DMS153 treated with DMSO at 0.1 percent for 48 hours (cell line): ENCODE measurements at regions not wholly inside any gene's neighbourhood (a gene's known extent, or its start where the extent isn't known, plus 50 kb on each side); places are given as distances from the start of the nearest gene placed in this dataset.
"Not testable (repeated sequence)": the region's sequence is repeated elsewhere in the genome, so short reads cannot be mapped to it uniquely, and the experiment has no call there.

Source experiments
- DNase-seq: peaks from one replicate; lab custom pipeline; 2025; ENCODE audit not compliant: unreplicated experiment; lab: John Stamatoyannopoulos, UW

DNA sequence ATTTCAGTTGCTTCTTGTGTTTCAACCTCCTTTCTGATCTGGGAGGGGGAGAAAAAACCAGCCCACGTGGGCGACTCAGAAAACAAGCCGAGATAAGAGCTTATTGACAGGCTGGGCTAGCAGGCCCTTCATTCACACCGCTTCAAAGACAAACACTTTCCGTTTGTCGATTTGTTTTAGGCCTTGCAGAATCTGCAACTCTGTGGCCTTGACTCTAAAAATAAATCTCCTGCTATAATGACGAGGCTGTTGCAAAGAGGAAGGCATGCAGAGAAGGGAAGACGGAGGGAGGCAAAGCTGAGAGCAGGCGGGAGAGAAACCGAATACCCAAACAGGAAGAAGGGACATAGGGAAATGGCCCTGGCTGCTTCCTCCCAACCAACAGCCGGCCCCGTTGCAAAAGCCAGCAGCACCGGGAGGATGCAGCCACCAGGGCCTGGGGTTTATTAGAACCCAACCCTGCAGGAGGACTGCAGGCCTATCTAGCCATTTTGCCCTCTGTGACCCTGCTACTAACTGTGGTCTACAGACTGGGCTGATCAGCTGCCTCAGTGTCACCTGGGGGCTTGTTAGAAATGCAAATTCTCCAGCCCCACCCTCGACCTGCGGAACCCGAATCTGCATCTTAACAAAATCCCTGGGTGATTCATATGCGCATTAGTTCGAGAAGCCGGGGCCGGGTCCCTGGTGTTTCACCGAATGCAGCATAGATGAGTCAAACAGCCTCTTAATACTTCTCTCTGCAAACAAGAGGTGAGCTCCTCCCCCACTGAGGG, 325.5 kb downstream of the BCOR start:
- DNase-seq = peak; percentile 30

DNA sequence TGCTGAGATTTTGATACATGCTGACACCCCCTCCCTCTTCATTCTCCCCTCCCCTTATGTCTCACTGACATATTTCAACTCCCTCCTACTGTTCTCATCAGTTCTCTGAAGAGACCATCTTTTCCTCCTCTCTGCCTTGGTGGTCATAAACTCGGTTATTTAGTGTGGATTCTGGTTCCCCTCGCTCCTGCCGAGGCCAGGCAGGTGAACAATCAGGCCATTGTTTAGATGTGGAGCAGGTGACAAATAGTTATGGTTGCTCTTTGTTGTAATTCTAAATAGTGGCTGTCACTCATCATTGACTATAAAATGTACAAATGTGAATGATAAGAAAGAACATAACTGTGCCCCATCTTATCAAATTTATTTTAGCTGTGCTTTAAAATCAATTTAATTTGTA, 324.6 kb downstream of the BCOR start:
- DNase-seq = no peak

DNA sequence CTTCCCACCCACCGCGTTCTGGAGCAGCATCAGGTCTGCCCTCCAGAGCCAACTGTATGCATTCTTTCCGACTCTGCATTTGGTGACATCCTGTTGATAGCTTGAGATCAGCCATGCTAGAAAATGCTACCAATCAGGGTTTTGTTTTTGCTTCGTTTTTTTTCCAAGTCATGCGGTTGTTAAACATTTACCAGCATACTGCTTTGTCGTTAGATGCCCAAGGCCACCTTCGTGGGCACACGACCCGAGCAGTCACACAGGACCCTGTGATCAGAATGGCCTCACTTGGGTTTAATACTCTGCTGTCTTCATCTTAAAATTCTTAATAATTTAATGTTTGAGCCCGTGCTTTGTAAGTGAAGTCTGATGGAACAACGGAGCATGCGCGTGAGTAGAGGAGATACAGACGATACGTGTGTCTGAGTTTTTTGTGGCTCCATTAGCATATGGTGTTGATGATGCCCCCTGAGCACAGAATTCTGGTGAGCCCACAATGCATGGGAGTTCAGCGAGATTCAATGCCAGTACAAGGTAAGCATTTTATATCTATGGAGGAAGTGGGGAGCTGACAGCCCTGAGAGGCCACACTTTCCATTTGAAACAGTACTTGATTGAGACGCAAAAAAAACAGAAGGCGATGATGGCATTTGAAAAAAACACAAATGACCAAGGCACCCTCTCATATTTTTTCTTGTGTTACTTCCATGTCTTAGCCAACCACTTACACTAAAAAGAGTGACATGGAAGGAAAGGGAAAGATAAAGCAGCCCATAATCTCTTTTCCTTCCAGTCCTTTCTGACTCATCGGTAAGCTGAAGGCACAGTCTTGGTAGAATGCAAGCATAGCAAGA, 323.6 kb downstream of the BCOR start:
- no peak for DNase-seq

DNA sequence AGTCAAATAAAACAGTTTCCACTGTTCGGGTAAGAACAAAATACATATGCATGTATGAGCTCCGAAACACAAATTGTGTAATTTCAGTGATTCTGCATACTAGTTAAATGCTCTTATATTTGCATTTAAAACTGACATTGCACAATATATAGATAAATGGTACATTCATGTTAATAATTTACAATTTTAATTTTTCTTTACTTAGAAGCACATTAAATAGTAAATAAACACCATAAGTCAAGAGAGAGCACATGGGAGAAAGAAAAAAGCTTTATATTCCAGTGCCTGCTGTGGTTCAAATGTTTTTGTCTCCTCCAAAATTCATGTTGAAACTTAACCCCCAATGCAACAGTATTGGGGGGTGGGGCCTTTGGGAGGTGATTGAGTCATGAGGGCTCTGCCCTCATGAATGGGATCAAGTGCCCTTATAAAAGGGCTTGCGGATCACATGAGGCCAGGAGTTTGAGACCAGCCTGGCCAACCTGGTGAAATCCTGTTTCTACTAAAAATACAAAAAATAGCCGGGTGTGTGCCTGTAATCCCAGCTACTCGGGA, 322.9 kb downstream of the BCOR start:
- DNase-seq = no peak

DNA sequence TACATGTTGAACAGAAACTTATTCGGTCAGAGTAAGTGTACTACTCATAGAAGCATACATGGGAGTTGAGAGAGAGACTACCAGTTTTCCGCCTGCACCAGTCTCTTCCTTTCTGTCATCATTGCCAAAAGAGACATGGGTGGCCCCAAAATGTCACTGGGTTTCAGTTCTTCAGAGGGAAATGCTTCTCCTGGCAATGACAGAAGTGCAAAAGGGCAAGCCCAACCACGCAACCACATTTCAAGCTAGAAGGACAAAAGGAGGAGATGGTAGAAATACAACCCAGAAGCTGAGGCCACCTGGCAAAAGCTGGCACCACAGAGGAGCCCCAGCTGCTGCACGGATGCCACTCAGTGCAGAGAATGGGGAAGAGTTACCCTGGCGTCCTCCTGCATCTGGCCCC, 320.1 kb downstream of the BCOR start:
- no peak for DNase-seq

DNA sequence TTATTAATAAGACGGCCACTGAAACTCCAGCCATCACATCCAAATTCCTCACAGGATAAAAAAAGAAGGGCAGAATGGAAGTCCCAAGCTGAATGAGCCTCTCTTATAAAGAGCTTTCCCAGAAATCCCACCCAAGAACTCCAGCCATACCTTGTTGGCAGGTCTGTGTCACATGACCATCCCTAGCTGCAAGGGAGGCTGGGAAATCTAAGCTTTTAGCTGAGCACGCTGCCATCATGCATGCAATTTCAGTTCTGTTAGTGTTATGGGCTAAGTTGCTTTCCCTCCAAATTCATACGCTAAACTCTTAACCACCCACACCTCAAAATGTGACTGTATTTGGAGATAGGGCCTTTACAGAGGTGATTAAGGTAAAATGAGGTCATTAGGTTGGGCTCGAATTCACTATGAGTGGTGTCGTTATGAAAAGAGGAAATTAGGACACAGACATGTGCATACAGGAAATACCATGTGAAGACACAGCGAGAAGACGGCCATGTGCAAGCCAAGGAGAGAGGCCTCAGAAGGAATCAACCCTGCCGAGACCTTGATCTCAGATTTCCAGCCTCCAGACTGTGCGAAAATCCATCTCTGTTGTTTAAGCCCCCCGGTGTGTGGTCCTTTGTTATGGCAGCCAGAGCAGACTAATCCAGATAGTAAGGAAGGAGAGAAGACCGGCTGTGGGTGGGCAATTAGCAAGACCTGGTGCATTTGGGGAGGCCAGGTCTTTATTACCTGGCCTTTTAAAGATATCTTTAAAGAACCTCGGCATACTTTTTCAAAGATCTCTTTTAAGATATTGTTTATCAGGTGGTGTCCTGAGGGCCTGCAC, 317.6 kb downstream of the BCOR start:
- no peak for DNase-seq

DNA sequence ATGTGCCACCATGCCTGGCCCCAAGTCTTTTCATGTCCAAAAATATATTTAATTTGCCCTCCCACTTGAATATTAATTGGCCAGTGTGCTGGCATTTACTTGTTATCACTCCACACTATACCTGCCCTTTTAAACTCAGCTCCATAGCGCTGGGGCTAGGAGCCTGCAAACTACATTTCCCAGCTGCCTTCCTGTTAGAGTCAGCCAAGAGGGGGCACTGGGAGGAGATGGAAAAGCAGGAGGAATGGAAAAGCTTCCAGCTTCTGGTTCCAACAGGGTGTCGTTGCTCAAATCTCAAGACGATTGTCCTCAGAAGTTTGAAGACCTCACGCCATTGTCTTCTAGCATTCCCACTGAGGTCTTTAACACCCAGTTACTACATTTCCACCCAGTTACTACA, 315.5 kb downstream of the BCOR start:
- no peak for DNase-seq

DNA sequence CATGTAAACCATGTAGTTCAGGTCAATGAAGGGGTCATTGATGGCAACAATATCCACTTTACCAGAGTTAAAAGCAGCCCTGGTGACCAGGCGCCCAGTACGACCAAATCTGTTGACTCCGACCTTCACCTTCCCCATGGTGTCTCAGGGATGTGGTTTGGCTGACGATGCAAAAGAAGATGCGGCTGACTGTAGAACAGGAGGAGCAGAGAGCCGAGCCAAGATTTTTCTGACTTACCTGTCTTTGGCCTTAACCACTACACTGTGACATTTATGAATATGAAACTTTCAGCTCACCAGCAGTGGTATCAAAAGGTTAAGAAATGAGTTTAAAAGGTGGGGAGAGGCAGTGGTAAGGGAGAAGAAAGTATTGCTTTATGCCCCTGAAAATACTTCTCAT, 309.8 kb downstream of the BCOR start:
- DNase-seq = no peak

DNA sequence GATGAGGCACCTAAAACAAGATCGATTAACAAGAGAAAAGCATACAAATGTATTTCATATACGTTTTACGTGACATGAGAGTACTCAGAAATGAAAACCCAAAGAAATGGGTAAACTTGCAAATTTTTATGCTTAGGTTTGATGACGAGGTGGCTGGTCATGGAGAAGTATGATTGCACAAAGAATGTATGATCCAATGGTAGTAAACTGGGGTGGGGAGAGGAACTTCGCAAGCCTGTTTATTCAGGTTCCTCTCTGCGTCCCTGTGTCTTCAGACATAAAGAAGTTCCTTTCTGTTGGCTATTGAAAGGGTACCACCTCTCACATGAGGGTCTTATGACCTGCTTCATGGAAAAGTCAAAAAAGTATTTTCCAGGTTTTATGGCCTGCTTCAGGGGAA, 309.2 kb downstream of the BCOR start:
- no peak for DNase-seq

DNA sequence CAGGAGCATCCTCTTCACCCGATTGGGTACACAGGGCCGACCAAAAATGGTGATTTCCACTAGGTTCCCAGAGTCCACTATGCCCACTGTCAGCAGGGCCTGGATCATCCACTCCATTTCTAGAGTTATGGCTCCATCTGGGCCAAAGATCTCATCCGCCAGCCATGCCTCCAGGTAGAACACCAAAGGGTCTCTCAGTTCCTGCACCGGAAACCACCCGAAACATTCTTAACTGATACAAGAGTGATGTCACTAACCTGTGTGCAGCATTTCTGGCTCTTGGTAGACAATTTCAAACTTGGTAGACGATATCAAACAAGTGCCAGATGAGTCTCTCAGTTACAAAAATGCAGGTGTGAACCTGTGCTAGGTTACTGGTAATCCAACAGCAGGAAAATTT, 306.1 kb downstream of the BCOR start:
- no peak for DNase-seq

DNA sequence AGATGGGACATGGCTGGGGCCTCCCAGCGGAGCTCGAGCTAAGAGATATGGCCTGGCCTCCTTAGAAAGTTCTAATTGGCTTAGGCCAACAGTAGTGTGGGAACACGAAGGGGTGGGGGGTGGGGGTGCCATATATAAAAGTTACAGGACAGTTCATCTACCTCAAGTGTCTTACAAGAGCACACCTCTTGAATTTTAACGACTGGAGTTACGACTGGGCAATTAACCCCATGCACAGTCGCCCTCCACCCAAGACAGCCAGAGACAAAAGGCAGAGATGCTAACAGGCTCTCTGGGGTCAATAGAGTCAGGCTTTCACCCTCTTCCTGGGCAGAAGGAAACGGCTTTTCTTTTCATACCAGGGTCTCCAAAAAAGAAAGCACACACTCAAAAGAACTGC, 302.2 kb downstream of the BCOR start:
- DNase-seq = no peak

DNA sequence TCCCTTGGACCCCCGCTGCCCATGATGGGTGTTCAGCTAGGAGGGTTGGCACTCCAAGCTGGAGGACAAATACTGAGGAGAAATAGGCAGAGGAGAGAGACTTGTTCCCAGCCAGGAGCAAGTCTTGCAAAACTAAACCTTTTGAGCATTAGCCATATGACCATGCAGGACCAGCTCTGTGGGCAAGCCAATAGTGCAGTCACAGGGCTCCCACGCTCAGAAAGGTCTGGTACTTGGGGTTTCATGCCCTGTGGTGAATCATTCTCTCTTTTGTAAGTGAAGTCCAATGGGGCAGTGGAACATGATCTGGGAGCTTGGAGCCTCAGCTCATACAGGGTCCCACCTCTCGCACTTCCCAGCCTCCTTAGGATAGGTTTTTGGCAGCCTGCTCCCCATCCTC, 300.9 kb downstream of the BCOR start:
- no peak for DNase-seq

DNA sequence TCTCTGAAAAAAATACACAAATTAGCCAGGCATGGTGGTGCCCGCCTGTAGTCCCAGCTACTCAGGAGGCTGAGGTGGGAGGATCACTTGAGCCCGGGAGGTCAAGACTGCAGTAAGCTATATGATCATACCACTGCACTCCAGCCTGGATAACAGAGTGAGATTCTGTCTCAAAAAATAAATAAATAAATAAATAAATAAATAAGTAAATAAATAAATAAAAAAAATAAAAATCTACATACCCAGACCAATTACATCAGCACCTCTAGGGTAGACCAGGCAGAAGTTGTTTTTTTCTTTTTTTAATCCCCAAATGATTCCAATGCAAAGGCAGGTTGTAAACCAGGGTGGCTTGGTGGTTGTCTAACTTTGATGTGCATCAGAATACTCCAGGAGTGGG, 299.3 kb downstream of the BCOR start:
- DNase-seq = not testable (repeated sequence)

DNA sequence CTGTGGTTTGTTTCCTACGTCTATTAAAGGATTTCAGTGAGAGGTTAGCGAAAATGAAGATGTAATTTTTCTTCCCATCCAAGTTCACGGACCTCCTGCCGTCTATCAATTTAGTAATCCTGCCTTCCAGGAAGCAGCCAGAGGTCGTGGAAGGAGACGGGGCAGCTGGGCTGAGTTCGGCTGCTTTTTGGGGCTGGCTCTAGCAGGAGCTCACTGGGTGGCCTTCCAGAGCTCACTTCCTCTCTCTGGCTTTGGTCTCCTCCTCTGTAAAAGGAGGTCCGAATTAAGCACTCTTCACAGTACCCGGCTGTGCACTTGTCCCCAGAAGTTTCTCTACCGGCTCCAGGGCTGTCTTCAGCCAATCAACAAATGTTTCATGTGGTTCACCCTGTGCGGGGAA, 295.4 kb downstream of the BCOR start:
- no peak for DNase-seq

DNA sequence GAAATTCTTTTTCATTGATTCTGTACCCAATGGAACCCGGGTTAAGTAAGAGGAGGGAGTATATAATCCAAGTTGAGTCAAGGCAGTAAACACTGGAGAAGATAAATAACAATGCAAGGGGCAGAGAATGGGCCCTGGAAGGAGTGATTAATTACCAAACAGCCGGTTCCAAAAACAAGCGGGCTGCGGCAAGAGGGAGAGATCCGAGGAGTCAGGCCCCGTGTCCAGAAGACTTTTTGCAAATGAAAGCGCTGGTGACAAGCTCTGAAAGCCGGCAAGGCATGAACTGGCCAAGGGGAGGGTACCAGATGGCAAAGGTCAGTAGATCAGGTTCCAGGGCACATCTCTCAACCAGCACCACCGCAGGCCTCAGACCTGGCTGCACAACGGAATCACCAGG, 294.9 kb downstream of the BCOR start:
- DNase-seq = no peak

DNA sequence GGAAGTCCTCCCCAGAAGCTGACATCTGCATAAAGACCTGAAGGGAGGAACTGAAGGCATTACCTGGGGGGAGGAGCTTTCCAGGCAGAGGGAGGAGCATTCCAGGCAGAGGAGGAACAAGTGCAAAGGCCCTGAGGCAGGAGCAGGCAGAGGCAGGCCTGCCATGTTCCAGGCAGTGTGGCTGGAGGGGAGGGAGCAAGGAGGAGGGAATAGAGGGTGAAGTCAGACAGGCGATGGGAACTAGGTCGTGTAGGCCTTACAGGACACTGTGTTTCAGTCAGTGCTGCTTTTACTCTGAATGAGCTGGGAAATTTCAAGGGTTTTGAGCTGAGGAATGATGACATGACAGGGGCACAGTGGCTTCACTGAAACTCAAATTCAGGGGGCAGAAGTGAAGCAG, 292.7 kb downstream of the BCOR start:
- no peak for DNase-seq

DNA sequence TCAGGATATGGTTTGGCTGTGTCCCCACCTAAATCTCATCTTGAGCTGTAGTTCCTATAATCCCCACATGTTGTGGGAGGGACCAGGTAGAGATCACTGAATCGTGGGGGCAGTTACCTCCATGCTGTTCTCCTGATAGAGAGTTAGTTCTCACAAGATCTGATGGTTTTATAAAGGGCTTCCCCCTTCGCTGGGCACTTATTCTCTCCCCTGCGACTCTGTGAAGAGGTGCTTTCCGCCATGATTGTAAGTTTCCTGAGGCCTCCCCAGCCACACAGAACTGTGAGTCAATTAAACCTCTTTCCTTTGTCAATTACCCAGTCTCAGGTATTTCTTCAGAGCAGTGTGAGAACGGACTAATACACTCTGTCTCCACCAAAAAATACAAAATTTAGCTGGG, 291.9 kb downstream of the BCOR start:
- DNase-seq = no peak

DNA sequence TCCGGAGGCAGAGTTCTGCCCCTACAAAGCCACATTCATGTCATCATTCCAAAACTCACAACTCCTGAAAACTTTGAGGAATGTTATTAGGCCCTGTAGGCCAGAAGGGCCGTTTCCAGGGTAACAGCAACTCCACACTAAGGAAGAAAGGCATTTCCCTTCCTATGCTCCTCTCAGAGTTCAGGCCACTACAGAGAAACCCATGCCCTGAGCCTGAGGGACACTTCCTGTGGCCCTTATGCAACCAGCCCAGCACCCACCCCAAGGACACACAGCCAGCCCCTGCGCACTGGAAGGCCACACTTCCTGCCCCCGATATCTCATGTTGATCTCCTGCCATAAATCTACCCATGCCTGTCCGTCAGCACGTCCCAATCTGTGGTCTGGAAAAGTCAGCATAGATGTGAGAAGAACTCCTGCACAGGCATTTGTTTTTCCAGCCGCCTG, 289.3 kb downstream of the BCOR start:
- DNase-seq = no peak

DNA sequence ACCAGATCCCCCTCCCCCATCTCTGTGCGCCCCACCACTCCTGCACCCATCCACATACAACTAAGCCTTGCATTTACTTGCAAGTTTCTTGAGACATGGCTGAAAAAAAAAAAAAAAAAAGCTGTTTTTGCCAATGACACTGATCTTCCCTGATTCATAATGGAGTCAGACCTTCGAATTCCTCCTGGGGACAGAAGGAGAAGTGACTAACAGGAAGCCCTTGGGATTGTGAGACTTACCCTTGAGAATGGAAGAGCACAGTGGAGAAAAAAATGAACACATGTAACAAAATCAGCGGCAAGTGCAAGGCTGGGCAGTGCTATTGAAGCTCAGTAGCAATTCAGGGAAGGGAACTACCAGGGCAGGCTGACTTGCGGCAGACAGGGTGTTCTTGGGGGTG, 288.4 kb downstream of the BCOR start:
- no peak for DNase-seq

DNA sequence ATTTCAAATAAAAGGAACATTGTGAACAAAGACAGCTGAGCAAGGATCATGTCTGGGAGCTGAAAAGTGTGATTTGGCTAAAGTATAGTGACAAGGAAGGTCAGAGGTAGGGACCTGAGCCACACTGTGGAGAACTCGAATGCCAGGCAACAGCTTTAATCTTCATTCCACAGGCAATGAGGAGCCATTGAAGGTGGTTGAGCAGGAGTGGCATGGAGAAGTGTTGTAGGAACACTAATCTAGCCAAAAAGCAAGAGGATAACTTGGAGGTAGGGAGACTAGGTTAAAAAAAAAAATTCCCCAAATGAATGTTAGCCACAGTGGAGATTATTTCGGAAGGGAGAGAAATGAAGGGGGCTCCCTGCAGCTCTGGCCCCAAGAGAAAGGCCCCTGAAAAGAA, 286.9 kb downstream of the BCOR start:
- no peak for DNase-seq

DNA sequence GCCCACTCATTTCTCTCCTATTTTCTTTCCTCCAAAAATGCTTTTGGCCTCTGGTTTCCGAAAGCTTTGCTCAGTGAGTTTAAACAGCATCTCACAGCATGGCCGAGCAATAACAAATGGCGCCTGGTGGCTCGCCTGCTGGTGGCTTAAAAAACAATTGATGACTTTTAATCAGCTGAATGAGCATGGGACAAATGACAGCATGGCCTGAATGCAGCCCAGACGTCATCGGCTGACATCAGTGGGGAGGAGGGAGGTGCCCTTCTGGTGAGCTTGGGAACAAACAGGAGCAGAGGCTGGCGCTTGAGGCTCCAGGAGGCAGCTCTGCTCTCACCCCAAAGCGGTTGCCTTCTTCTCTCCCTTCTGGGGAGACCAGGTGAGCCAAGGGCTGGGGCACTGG, 286.4 kb downstream of the BCOR start:
- DNase-seq = no peak
